ENCODE measurements at regions not wholly inside any gene's neighbourhood (a gene's known extent, or its start where the extent isn't known, plus 50 kb on each side); places are given as distances from the start of the nearest gene placed in this dataset.

DNA sequence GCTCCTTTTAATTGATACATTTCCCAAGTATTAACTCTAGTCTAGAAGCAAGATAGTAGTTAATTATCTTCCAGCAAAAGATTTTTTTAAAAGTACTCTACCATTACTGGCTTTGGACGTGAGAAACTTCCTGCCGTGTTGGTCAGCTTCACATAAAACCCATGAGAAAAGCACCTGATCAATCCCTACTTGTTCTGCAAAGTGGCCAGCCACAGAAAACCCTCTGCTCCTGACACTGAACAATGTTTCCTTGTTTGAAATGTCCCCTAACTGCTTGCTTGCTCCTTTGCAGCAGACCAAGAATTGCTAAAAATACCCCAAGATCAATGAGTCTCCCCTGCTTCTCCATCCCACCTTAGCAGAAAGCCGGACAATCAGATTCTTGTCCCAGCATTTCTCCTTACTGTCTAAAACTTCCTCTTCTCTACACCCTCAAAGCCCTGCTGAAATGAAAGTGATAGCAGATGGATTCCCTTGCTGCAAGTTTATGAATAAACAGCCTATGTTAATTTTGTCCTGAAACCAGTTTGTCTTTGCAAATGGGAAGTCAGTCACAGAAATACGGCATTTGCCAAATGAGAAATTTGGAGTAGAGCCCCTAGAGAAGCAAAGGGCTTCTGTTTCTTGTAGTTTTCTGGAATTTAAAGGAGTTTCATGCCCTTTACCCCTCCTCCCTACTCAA, 207.1 kb upstream of the ARHGAP20 start:
- WGBS, result 55% methylated on average over 4 of the region's 4 CpGs
- Histone ChIP-seq H3K9me3 (ENCODE audit: control insufficient read depth, low read length) (no peaks in the 10 kb centered on the region), H3K27me3 (ENCODE audit: control insufficient read depth, insufficient read depth) (no peaks in the 10 kb centered on the region), H3K27ac (ENCODE audit: low read length) (no peak overlapping the region), H3K4me3 (ENCODE audit: low read length) (no peak overlapping the region), H3K4me1 (ENCODE audit: control insufficient read depth, insufficient read depth, low read length) (no peaks in the 10 kb centered on the region)
- DNase-seq, result no peak
- no peak for ATAC-seq
- intact Hi-C loops (cut with DNase I), result no loop called here

DNA sequence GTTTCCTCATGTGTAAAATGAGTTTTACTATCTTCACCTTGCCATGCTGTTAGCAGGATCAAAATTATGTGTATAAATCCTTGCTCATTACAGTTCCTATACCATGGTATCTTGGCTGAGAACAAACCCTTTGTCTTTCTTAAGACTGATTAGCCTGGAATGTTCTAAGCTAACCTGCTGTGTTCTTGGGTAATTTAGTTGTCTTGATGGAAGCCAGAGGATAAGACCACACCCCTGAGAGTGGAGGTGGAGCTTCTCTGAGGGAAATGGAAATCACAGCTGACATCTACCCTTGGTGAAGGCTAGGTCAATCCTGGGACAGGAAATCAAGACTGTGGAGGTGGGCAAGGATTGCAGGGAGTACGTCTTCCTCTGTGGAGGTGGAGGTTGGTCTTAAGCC, 206.1 kb upstream of the ARHGAP20 start:
- Histone ChIP-seq H3K9me3 (ENCODE audit: control insufficient read depth, low read length) (no peaks in the 10 kb centered on the region), H3K4me3 (ENCODE audit: low read length) (no peak overlapping the region), H3K4me1 (ENCODE audit: control insufficient read depth, insufficient read depth, low read length) (no peaks in the 10 kb centered on the region), H3K27me3 (ENCODE audit: control insufficient read depth, insufficient read depth) (no peaks in the 10 kb centered on the region), H3K27ac (ENCODE audit: low read length) (no peak overlapping the region)
- intact Hi-C loops (cut with DNase I), result no loop called here
- no peak for ATAC-seq
- WGBS, result 78% methylated on average over 1 of the region's 1 CpG
- DNase-seq, result no peak

DNA sequence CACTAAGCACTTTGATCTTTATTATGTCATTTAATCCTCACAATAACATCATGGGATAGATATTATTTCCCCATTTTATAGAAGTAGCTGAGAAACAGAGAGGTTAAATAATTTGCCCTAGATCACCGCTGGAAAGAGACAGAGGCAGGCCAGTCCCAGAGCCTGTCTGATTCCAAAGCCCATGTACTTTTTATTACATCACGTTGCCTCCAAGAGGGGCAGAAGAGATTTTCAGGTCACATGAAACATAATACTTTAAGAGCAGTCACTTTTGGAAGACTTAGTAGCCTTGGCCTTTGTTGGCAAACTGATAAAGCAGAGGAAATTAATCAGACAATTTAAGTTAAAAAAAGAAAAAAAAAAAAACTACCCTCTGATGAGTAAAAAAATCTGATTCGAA, 200.2 kb upstream of the ARHGAP20 start:
- intact Hi-C loops (cut with DNase I), result no loop called here
- H3K27me3 ChIP-seq (ENCODE audit: control insufficient read depth, insufficient read depth), result no peaks in the 10 kb centered on the region
- no peak overlapping the region for H3K4me3 ChIP-seq (ENCODE audit: low read length)
- no peaks in the 10 kb centered on the region for H3K4me1 ChIP-seq (ENCODE audit: control insufficient read depth, insufficient read depth, low read length)
- DNase-seq (no peak), ATAC-seq (no peak)
- 65% methylated on average over 3 of the region's 3 CpGs for WGBS
- H3K9me3 ChIP-seq (ENCODE audit: control insufficient read depth, low read length), result no peaks in the 10 kb centered on the region
- no peak overlapping the region for H3K27ac ChIP-seq (ENCODE audit: low read length)

GRCh38 chr11:110910384-110910783, 198.1 kb upstream of the ARHGAP20 start:
- no peak for DNase-seq
- no peak for ATAC-seq
- WGBS, result 81% methylated on average over 2 of the region's 2 CpGs
- Histone ChIP-seq H3K9me3 (ENCODE audit: control insufficient read depth, low read length) (no peaks in the 10 kb centered on the region), H3K4me1 (ENCODE audit: control insufficient read depth, insufficient read depth, low read length) (no peaks in the 10 kb centered on the region), H3K4me3 (ENCODE audit: low read length) (no peak overlapping the region), H3K27ac (ENCODE audit: low read length) (no peak overlapping the region), H3K27me3 (ENCODE audit: control insufficient read depth, insufficient read depth) (no peaks in the 10 kb centered on the region)
- intact Hi-C loops (cut with DNase I), result no loop called here

DNA sequence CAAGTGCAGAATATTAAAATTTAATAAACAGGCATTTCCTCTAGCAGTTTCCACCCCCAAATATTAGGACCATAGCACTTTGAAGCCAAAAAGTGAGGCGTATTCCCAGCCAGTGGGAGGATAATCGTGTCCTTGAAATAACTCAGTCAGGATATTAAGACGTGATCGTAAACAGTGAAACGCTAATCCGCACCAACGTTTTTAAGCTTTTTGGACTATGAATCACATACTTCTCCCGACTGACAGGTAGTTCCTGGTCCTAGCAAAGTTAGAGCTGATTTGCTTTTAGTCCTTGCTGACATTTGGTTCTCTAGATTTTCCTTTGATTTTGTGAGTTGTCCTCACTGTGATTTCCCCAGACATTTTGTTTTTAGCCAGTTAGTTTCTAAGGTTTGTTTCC, 197.1 kb upstream of the ARHGAP20 start:
- intact Hi-C loops (cut with DNase I), result no loop called here
- Histone ChIP-seq H3K9me3 (ENCODE audit: control insufficient read depth, low read length) (no peaks in the 10 kb centered on the region), H3K4me1 (ENCODE audit: control insufficient read depth, insufficient read depth, low read length) (no peaks in the 10 kb centered on the region), H3K27me3 (ENCODE audit: control insufficient read depth, insufficient read depth) (no peaks in the 10 kb centered on the region), H3K4me3 (ENCODE audit: low read length) (no peak overlapping the region), H3K27ac (ENCODE audit: low read length) (no peak overlapping the region)
- 63% methylated on average over 8 of the region's 8 CpGs for WGBS
- ATAC-seq, result no peak
- DNase-seq, result no peak

DNA sequence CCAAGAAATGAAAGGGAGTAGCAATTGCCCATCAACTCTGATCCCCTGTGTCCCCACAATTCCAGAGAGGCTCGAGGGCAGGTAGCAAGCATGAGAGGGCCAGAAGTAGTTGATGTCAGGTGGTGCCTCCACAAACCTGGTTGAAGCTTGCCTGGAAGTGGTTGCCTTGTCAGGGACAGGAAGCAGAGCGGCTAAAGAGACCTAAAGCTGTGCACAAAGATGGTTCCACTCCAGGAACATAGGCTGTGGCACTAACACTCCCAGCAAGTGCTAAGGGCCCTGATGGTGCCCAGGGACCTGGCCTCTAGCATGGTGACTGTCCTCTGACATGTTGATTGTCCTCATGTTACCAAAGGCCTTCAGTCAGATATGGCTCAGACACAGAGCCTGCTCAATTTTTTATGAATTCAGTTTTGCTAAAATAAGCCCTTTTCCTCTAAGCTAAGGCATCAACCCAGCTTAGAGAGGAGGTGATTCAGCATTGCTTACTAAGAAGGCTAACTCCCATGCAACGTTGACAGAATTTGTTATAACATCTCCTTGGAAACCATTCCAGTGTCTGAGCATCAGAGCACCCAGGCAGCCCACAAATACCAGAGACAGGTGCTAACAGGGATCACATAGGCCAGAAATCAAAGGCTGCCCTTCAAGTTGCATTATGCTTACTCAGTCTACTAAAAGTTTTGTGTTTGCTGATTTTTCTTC, 196.3 kb upstream of the ARHGAP20 start:
- no peaks in the 10 kb centered on the region for H3K27me3 ChIP-seq (ENCODE audit: control insufficient read depth, insufficient read depth)
- WGBS, result 67% methylated on average over 3 of the region's 3 CpGs
- no peaks in the 10 kb centered on the region for H3K9me3 ChIP-seq (ENCODE audit: control insufficient read depth, low read length)

GRCh38 chr11:110907629-110908028, 195.4 kb upstream of the ARHGAP20 start:
- no peak for ATAC-seq
- 61% methylated on average over 1 of the region's 1 CpG for WGBS
- intact Hi-C loops (cut with DNase I), result no loop called here
- no peaks in the 10 kb centered on the region for H3K9me3 ChIP-seq (ENCODE audit: control insufficient read depth, low read length)
- no peaks in the 10 kb centered on the region for H3K27me3 ChIP-seq (ENCODE audit: control insufficient read depth, insufficient read depth)
- no peak overlapping the region for H3K4me3 ChIP-seq (ENCODE audit: low read length)
- H3K4me1 ChIP-seq (ENCODE audit: control insufficient read depth, insufficient read depth, low read length), result no peaks in the 10 kb centered on the region
- no peak for DNase-seq
- no peak overlapping the region for H3K27ac ChIP-seq (ENCODE audit: low read length)

More for the DNA sequence above, 196.3 kb upstream of the ARHGAP20 start:
- intact Hi-C loops (cut with DNase I), result no loop called here
- Histone ChIP-seq H3K27ac (ENCODE audit: low read length) (no peak overlapping the region), H3K4me1 (ENCODE audit: control insufficient read depth, insufficient read depth, low read length) (no peaks in the 10 kb centered on the region), H3K4me3 (ENCODE audit: low read length) (no peak overlapping the region)
- no peak for DNase-seq
- no peak for ATAC-seq

- DNase-seq (no peak), ATAC-seq (no peak)
Observed at GRCh38 chr11:110903830-110904229, 191.6 kb upstream of the ARHGAP20 start.

GRCh38 chr11:110903378-110903777, 191.1 kb upstream of the ARHGAP20 start:
- no peaks in the 10 kb centered on the region for H3K4me1 ChIP-seq (ENCODE audit: control insufficient read depth, insufficient read depth, low read length)
- 92% methylated on average over 3 of the region's 3 CpGs for WGBS
- no peak overlapping the region for H3K27ac ChIP-seq (ENCODE audit: low read length)
- H3K4me3 ChIP-seq (ENCODE audit: low read length), result no peak overlapping the region
- DNase-seq (no peak), ATAC-seq (no peak)
- intact Hi-C loops (cut with DNase I), result no loop called here
- H3K27me3 ChIP-seq (ENCODE audit: control insufficient read depth, insufficient read depth), result no peaks in the 10 kb centered on the region
- no peaks in the 10 kb centered on the region for H3K9me3 ChIP-seq (ENCODE audit: control insufficient read depth, low read length)

More at GRCh38 chr11:110903830-110904229, 191.6 kb upstream of the ARHGAP20 start:
- Histone ChIP-seq H3K4me3 (ENCODE audit: low read length) (no peak overlapping the region), H3K27me3 (ENCODE audit: control insufficient read depth, insufficient read depth) (no peaks in the 10 kb centered on the region), H3K9me3 (ENCODE audit: control insufficient read depth, low read length) (no peaks in the 10 kb centered on the region), H3K4me1 (ENCODE audit: control insufficient read depth, insufficient read depth, low read length) (no peaks in the 10 kb centered on the region), H3K27ac (ENCODE audit: low read length) (no peak overlapping the region)
- intact Hi-C loops (cut with DNase I), result no loop called here
- 76% methylated on average over 5 of the region's 5 CpGs for WGBS

- Histone ChIP-seq H3K27me3 (ENCODE audit: control insufficient read depth, insufficient read depth) (no peaks in the 10 kb centered on the region), H3K9me3 (ENCODE audit: control insufficient read depth, low read length) (no peaks in the 10 kb centered on the region), H3K4me3 (ENCODE audit: low read length) (no peak overlapping the region), H3K27ac (ENCODE audit: low read length) (no peak overlapping the region), H3K4me1 (ENCODE audit: control insufficient read depth, insufficient read depth, low read length) (no peaks in the 10 kb centered on the region)
- intact Hi-C loops (cut with DNase I), result no loop called here
- ATAC-seq (no peak), DNase-seq (no peak)
- 80% methylated on average over 3 of the region's 3 CpGs for WGBS
Observed at GRCh38 chr11:110901441-110901840, 189.2 kb upstream of the ARHGAP20 start.

GRCh38 chr11:110900426-110900825, 188.2 kb upstream of the ARHGAP20 start:
- Histone ChIP-seq H3K4me1 (ENCODE audit: control insufficient read depth, insufficient read depth, low read length) (no peaks in the 10 kb centered on the region), H3K9me3 (ENCODE audit: control insufficient read depth, low read length) (no peaks in the 10 kb centered on the region), H3K27me3 (ENCODE audit: control insufficient read depth, insufficient read depth) (no peaks in the 10 kb centered on the region), H3K27ac (ENCODE audit: low read length) (no peak overlapping the region), H3K4me3 (ENCODE audit: low read length) (no peak overlapping the region)
- intact Hi-C loops (cut with DNase I), result no loop called here
- no peak for ATAC-seq
- DNase-seq, result no peak
- 95% methylated on average over 1 of the region's 1 CpG for WGBS

All from right cardiac atrium (tissue), 5 donors.